GM19025 (cell line): ENCODE measurements at regions not wholly inside any gene's neighbourhood (a gene's known extent, or its start where the extent isn't known, plus 50 kb on each side); places are given as distances from the start of the nearest gene placed in this dataset.
"Not testable (repeated sequence)": the region's sequence is repeated elsewhere in the genome, so short reads cannot be mapped to it uniquely, and the experiment has no call there.

Source experiments
- ATAC-seq: cut with Tn5 transposase; IDR thresholded peaks from one replicate; pipeline ENCODE4 v1.9.1; 2021; ENCODE audit warnings: mild to moderate bottlenecking, low read depth, moderate library complexity; ENCODE audit not compliant: unreplicated experiment

DNA sequence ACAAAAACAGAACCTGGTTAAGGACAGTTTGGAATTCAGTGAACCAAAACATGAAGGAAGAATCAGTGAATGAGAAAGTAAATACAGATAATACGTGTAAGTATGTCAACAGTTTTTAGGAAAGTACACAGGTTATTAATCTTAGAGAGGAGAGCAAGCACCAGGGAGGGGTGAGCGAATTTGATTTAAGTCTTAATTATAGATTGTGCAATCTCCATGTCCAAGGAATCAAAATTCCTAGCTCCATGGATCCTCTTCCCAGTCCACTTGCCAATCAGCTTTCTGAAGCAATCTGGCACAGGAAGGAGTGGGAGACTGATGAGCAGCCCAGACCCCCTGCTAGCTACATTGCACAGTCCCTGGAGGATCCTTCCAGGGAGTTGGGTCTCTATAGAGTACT is 346.4 kb downstream of the SETD4 start:
- ATAC-seq = no peak

DNA sequence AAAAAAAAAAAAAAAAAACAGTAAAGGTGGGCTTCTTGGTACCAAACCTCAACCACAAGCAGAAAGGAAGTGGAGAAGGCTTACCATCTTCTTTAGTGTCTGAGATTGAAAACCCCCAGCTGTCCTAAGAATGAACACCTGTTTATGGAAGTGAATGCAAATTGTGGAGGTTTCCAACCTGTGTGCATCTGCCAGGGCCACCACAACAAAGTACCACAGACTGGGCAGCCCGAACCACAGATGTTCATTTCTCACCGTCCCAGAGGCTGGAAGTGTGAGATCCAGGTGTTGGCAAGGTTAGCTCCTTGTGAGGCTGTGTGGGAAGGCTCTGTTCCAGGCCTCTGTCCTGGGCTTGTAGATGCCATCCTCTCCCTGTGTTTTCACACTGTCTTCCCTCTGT is 348.7 kb downstream of the SETD4 start:
- ATAC-seq = no peak

DNA sequence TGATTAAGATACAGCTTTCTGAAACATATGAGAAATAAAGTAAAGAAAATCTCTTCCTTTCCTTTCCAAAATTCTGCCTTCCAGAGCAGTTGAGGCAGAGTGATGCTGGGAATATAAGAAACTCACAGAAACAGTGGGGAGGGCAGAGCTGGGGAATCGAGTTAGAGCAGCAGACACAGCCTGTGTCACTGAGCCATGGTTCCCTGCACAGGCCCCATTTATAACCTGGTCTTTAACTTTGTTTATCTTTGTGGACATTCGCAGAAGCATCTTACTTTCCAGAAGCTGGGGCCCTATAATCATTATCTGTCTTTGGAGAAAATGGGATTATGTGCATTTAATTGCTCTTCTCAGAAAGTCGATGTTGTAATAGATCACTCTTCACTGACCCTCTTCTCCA is 349.1 kb downstream of the SETD4 start:
- no peak for ATAC-seq

DNA sequence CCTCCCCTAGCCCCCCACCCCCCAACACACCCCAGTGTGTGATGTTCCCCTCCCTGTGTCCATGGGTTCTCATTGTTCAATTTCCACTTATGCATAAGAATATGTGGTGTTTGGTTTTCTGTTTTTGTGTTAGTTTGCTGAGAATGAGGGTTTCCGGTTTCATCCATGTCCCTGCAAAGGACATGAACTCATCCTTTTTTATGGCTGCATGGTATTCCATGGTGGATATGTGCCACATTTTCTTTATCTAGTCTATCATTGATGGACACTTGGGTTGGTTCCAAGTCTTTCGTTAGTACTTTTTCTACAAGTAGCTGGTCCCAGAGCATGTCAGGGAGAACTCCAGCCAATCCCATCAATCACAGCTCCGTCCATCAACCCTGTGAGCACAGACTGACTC is 350.3 kb downstream of the SETD4 start:
- ATAC-seq = not testable (repeated sequence)

DNA sequence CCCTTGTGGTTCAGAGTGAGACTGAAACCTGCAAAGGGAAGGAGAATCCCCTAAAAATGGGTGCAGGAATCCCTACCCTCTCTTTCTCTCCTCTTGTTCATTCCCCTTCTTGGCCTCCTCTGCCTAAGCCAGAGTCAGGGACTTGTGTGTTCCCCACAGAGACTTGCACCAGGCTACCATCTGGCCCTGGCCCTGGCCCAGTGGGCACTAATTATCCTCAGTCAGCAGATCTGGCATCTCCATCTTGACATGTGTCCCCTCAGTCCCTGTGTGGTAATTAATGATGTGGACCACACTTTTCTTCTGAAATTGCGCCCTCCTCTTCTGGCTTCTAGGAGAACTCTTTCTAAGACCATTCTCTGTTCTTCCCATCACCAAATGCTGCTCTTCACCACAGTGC is 354.4 kb downstream of the SETD4 start:
- no peak for ATAC-seq

DNA sequence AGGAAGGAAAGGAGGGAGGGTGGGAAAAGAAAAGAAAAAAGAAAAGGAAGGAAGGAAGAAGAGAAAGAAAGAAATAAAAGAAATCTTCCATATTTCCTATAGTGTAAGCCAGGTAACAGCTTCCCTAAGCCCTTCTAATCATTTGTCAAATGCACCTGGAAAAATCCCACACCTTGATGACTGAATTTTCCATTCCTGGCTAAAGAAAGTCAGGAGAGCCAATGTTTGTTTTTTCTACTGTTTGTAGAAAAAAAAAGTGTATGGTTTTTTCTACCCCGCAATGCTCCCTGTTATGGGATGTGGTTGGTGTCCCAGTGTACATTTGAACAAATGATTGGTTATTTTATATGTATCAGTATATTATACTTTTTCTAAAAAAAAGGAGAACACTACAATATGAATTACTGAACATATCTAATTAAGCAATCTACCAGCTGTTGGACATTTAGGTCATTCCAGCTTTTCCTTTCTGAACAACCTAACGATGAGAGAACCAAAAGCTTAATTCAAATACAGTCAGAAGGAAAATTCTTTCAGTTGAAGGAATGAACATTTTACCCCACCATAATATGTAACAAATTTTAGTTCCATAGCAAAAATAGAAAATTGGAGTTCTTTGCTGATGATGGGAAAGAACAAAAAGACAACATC is 355.0 kb downstream of the SETD4 start:
- ATAC-seq = no peak

DNA sequence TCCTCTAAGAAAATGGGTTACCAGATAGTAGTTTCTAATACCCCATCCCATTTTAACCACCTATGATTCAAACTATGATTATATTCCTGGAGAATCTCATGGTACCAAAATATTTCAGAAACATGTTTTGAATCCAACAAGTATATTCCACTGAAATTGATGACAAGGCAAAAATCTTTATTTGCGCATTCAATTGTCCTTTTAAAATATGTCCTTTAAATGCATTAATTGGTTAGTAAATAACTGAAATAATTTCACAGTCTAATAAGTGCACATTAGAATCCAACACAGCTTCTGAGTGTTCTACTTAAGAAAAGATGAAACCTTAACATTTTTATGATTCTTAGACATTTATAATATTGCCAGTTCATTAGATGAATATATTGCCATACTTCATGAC is 356.6 kb downstream of the SETD4 start:
- ATAC-seq = no peak

DNA sequence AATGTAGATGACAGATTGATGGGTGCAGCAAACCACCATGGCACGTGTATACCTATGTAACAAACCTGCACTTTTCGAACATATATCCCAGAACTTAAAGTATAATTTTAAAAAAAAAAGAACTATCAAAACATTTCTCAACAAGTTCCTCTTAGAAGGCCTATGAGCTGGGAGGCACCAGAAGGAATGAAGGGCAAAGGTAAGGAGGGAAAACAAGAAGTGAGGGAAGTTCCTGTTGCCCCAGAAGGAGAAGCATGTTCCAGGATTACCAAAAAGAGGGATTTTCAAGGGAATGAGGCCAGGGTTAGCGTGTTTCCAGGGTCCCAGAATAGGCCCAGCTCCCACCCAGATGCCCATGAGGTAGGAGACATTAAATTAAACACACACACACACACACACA is 361.0 kb downstream of the SETD4 start:
- no peak for ATAC-seq

DNA sequence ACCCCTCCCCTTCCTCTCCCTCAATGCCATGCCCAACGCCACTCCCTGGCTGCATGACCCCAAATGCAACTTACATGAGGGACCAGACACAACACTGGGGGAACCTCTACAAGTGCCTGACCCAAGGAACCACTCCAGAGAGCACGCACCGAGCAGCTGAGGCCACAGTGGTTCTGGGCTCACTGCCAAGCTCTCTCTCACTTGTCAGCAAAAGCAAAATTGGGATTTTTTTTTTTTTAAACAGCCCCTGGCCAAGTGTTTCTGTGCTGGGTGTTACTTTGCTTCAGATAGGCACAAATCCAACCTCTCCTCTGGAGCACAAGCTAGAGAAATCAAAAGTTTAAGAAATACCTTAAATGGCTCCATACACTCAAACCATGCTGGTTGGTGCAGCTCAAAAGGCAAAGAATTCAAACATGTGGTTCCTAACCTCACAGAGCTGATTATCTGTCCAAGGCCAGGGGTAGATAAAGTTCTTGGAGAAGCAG is 363.0 kb downstream of the SETD4 start:
- no peak for ATAC-seq

DNA sequence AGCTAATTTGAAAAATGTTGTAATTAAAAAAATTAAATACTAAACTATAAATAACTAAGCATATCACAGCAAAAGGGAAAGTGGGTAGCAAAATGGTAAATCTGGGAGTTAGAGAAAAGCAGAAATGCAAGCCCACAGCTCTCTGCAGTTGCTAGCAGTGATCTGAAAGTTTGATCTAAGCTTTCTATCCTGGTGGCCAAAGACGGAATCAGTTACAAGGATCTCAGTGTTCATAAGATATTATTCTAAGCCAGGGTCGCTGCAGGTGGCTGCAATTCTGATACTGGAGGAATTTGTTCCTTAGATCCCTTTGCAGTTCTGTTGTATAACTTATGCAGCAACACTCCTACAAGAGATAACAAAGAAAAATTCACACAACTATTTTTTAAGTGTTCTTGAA is 363.7 kb downstream of the SETD4 start:
- no peak for ATAC-seq

DNA sequence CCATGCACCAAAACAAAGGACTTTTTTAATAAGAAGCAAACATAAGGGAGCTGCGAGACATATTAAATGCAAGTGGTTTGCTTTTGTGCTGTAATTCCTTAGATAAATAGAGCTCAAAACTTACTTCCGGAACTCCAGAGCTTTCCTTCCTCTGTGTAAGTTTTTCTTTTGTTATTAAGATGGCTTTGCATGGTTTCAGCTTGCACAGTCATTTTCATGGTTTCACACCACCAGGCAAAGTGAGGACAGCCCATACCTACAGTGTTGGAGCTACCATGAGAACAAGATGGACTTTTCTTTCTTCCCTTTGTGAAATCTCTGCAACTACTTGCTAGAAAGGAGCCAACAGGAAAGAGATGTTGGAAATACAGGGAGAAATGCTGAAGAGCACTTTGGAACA is 368.0 kb downstream of the SETD4 start:
- no peak for ATAC-seq

DNA sequence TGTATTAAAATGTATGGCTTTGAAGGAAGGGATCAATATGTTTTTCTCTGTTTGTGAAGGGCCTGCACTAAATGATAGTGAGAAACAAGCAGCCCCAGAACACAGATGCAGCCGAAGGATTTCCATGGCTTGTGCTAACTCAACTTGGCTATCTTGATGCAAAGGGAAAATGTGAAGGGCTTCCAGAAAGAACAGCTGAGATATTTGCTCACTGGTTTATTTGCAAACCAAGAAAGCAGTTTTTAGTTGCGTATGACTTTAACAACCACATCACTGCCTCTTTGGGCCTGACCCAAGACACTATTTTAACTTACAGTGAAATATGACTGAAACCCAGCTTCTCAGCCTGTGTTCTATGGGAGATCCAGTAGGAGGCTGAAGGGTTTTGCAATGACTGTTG is 369.9 kb downstream of the SETD4 start:
- ATAC-seq = no peak

DNA sequence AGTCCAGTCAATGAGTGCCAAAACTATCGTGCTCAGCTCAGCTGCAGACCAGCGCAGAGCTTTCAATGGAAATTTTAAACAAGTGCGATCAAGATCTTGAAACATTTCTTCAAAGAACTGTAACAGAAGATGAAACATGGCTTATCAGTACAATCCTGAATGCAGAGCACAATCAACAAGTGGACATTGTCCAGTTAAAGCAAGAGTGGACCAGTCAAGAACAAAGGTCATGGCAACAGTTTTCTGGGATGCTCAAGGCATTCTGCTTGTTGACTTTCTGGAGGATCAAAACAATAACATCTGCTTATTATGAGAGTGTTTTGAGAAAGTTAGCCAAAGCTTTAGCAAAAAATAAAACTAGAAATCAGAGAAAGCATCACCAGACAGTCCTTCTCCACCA is 374.2 kb downstream of the SETD4 start:
- no peak for ATAC-seq

DNA sequence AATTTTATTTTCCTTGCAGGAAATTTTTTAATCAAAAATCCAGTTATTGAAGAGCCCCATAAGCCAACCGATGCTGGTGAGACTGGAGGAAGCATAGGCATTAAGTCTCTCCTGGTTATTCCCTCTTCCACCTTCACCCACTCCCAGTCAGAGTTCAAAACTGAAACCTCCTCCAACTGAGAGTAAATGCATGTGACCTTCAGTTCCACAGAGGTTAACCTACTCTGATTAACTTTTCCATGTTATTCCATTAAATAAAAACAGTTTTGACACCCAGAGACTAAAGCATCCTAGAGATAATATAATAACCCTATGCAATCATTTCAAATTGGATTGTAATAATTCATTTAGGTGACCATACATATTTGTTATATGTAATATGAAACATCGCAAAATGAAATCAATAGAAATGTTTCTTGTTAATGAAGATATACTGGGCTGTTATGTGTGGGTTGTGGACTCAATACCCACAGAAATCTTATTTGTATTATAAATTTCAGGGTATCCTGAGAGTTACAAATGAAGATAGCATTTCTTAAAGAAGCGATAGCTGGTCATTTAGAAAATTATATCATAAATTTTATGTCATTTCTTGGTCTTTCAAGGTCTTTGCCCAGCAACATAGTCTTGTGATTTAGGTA is 376.5 kb downstream of the SETD4 start:
- no peak for ATAC-seq

DNA sequence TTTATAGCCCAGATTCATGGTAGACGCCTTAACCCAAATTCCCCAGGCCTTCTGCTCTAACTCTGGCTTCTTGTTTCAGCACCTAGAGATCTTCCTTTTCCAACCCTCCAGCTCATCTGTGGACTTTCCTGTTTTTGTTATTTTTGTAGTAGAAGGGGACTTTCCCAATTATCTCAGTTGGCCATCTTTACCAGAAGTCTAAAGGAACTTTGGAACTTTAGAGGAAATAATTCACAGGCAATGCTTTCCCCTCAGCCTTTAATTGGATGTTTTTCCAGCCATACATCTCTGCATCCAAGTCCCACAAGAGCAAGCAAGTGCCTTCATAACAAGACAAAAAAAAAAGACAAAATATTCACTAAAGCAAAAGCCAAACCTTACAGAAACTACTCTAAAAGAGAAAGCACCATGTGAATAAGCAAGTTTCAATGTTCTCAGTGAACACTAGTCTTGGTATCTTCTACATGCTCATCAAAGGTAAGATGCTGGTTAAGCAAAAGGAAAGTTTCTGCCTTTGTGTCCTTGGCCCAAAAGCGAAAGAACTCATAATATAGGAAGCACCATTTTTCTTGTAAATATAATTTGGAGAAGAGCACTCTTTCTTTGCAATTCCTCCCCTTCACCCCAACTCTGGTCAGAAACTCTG is 377.3 kb downstream of the SETD4 start:
- ATAC-seq = no peak

DNA sequence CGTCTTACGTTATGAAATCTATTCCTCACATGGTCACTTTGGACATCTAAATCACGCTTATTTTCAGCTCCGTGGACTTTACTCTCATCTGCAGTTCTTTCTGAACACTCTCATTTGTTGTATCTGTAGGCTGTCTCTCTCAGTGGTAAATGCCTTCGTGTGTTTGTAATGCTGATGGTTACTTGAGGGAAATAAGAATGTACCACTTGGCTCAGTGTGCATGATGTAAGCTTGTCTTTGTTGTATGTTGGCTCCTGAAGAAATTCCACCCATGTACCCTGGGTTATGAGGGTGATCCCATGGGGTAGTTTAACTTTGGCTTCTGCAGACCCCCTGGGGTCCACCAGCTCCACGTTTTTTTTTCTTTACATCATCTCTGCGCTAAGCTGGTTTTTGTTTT is 378.4 kb downstream of the SETD4 start:
- no peak for ATAC-seq

DNA sequence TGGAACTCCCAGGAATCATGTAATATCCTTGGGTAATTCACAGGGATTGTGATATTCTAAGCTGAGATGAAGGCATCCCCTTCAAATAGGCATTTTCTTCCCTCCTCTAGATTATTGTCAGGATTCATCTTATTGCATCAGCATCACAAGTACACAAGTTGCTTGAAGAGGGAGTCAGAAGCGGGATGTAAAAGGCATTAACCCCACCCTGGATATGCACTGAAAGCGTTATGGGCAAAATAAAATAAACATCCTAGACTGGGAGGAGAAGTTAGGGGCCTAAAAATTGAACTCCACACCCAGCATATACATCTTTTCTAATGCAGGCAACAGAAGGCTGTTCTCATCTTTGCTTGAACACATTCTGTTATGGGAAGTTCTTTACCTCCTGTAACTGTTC is 381.2 kb downstream of the SETD4 start:
- no peak for ATAC-seq

DNA sequence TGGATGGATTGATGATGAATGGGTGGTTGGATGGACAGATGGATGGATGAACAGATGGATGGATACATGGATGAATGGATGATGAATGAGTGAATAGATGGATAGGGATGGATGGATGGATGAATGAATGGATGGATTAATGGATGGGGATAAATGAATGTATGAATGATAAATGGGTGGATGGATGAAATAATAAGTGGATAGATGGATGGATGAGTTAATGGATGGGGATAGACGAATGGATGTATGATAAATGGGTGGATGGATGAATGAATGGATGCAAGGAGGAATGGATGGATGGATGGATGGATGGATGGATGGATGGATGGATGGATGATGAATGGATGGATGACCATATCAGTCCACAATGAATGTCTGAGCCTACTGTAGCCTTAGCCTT is 381.9 kb downstream of the SETD4 start:
- no peak for ATAC-seq

DNA sequence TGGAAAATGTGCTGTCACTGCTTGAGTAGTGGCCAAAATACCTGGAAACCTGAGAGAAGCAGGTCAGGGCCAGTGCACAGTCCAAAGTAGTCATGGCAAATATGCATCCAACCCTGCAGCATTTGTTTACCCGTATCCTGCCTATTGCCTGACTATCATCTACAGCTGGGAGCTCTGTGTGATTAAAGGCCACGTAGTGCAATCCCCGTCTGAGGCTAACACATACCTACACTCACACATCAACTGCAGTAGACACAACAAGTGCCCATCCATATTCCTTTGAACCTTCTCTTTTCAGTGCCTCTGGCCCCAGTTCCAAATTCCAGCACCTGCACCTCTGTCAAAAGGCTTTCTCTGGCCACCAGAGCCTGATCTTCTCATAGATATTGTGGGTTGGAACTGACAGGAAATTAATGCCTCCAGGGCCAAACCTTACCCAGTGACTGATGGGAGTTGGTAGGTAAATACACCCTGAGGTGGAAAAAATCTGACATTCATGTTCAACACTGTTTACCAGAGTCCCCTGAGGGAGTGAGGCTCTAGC is 383.0 kb downstream of the SETD4 start:
- ATAC-seq = no peak

DNA sequence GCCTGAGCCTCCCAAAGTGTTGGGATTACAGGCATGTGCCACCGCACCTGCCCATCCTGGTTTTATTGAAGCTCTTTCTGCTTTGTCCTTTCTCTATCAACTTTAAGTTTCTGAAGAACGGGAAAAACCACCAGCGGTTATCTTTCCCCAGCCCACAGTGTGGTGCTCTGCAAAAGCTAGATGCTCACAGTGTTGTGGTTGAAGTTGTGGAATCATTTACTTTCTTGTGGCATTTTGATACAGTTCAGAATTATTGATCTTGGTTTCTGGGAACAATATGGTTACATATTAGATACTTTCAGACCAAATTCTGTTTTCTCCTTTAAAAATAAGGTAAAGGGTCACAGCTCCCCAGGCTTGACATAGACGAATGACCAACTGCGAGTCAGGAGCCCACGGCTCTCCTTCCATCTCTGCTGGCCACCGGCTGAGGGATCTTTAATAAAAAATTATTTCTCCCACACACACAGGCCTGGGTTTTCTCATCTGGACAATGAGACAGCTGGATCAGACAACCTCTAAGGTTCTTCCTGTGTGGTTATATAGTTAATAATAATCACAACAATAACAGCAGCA is 385.3 kb downstream of the SETD4 start:
- ATAC-seq = no peak

DNA sequence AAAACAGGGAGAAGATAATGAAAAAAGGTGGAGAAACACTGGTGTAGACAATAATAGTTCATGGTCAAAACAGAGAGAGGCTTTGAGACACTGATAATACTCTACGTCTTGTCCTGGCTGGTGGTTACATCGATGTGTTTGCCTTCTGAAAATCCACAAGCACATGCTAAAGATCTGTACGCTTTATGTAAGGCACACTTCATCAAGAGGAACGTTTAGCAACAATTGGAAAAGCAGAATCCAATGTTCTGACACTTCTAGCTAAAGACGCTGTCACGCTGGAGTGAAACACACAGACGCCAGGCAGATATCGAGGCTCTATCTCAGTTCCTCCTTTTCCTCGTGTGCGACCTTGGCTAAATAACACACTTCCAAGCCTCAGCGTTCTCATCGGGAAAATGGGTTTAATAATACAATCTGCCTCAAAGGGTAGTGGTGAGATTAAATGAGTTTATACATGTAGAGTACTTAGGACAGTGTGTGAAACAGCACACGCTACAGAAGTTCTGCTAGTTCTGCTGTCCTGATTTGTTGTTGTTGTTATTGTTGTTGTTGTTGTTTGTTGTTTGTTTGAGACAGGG is 386.1 kb downstream of the SETD4 start:
- ATAC-seq = no peak
